ENCODE measurements at regions not wholly inside any gene's neighbourhood (a gene's known extent, or its start where the extent isn't known, plus 50 kb on each side); places are given as distances from the start of the nearest gene placed in this dataset.

DNA sequence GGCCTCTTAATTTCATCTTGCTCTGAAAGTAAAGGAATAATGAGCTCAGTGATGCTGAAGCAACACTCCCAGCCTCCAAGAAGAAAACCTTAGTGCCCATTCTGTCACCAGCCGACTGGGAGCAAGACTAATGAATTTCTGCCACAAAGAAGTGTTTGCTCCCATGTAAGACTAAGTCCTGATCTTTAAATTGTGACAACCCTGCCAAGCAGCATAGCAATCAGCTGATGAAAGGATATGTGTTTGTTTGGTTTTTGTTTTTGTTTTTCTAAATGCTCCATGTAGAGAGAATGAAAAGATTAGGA lies 113.7 kb upstream of the PALMD start:
- no peak for DNase-seq (ENCODE audit: low read depth)
- TF ChIP-seq, protein P1, sequence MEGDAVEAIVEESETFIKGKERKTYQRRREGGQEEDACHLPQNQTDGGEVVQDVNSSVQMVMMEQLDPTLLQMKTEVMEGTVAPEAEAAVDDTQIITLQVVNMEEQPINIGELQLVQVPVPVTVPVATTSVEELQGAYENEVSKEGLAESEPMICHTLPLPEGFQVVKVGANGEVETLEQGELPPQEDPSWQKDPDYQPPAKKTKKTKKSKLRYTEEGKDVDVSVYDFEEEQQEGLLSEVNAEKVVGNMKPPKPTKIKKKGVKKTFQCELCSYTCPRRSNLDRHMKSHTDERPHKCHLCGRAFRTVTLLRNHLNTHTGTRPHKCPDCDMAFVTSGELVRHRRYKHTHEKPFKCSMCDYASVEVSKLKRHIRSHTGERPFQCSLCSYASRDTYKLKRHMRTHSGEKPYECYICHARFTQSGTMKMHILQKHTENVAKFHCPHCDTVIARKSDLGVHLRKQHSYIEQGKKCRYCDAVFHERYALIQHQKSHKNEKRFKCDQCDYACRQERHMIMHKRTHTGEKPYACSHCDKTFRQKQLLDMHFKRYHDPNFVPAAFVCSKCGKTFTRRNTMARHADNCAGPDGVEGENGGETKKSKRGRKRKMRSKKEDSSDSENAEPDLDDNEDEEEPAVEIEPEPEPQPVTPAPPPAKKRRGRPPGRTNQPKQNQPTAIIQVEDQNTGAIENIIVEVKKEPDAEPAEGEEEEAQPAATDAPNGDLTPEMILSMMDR (IDR thresholded peaks at IDR 0.05; ENCODE audit: insufficient read depth, low read length, poor library complexity, severe bottlenecking), result no peak
- H3K36me3 ChIP-seq (ENCODE audit: control insufficient read depth, insufficient read depth, low read length), result no peaks in the 10 kb centered on the region

DNA sequence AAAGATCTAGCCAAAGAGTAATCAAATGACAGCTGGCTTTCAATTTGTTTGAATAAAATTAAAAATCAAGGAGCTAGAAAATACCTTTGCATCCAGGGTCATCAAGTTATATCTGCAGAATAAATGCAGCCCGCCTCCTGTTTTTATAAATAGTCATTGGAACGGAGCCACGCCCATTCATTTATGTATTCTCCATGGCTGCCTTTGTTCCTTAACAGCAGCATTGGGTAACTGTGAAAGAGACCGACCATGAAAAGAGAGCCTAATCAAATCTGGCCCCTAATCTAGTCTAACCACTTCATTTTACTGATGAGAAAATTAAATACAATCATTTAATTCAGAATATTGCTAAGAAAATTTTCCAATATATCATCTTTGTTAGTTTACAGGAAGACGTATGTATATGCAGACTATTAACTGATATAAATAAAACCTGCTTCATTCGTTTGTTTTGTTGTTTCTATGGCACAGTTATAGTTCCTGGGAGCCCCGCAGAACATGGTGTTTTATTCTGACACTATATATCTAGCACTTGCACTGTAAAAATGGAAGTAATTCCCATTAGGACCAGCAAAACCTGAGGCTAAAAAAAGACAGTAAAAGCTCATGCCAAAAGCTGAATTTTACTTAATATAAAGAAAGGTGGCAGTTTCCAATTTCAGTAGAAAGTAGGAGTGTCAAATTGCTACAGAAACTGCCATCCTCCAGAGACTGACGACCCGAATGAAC lies 111.8 kb upstream of the PALMD start:
- Histone ChIP-seq H3K36me3 (ENCODE audit: control insufficient read depth, insufficient read depth, low read length) (no peaks in the 10 kb centered on the region), H3K27me3 (ENCODE audit: control insufficient read depth, insufficient read depth, low read length) (no peaks in the 10 kb centered on the region), H3K4me3 (ENCODE audit: low read depth, low read length) (no peak overlapping the region)
- TF ChIP-seq, protein P1 (IDR thresholded peaks at IDR 0.05; ENCODE audit: insufficient read depth, low read length, poor library complexity, severe bottlenecking), result no peak
- no peak for DNase-seq (ENCODE audit: low read depth)

More for the DNA sequence above, 113.7 kb upstream of the PALMD start:
- H3K4me3 ChIP-seq (ENCODE audit: low read depth, low read length), result no peak overlapping the region
- no peaks in the 10 kb centered on the region for H3K27me3 ChIP-seq (ENCODE audit: control insufficient read depth, insufficient read depth, low read length)

DNA sequence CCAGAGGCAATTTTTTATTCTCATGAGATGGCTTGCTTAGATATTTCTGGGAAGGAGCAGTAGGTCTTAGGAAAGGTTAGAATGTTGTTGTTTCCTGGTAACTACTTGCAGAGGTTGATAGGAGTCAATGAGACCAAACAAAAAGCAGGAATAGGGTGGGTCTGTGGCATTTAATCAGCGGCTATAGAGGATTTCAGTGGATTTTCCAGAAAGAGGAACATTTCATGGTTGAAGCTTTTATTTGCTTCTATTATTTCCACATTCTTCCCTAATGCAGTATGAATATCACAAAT lies 111.3 kb upstream of the PALMD start:
- Histone ChIP-seq H3K4me3 (ENCODE audit: low read depth, low read length) (no peak overlapping the region), H3K36me3 (ENCODE audit: control insufficient read depth, insufficient read depth, low read length) (no peaks in the 10 kb centered on the region), H3K27me3 (ENCODE audit: control insufficient read depth, insufficient read depth, low read length) (no peaks in the 10 kb centered on the region)
- TF ChIP-seq, protein P1 (IDR thresholded peaks at IDR 0.05; ENCODE audit: insufficient read depth, low read length, poor library complexity, severe bottlenecking), result no peak
- DNase-seq (ENCODE audit: low read depth), result no peak

DNA sequence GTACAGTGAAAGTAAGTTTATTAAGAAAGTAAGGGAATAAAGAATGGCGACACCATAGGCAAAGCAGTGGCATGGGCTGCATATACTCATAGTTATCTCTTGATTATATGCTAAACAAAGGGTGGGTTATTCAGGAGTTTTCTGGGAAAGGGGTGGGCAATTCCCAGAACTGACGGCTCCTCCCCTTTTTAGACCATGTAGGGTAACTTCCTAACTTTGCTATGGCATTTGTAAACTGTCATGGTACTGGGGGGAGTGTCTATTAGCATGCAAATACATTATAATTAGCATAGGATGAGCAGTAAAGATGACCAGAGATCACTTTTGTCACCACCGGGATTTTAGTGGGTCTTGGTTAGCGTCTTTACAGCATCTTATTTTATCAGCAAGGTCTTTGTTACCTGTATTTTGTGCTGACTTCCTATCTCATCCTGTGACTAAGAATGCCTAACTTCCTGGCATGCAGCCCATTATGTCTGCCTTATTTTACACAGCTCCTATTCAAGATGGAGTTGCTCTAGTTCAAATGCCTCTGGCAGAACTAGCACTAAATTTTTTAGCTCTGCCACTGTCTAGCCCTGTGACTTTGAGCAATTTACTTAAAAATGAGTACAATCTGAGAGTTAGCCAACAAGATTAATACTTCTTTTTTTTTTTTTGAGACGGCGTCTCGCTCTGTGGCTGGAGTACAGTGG lies 110.3 kb upstream of the PALMD start:
- H3K4me3 ChIP-seq (ENCODE audit: low read depth, low read length), result no peak overlapping the region
- no peaks in the 10 kb centered on the region for H3K27me3 ChIP-seq (ENCODE audit: control insufficient read depth, insufficient read depth, low read length)
- no peak for DNase-seq (ENCODE audit: low read depth)
- H3K36me3 ChIP-seq (ENCODE audit: control insufficient read depth, insufficient read depth, low read length), result no peaks in the 10 kb centered on the region
- TF ChIP-seq, protein P1 (IDR thresholded peaks at IDR 0.05; ENCODE audit: insufficient read depth, low read length, poor library complexity, severe bottlenecking), result no peak

DNA sequence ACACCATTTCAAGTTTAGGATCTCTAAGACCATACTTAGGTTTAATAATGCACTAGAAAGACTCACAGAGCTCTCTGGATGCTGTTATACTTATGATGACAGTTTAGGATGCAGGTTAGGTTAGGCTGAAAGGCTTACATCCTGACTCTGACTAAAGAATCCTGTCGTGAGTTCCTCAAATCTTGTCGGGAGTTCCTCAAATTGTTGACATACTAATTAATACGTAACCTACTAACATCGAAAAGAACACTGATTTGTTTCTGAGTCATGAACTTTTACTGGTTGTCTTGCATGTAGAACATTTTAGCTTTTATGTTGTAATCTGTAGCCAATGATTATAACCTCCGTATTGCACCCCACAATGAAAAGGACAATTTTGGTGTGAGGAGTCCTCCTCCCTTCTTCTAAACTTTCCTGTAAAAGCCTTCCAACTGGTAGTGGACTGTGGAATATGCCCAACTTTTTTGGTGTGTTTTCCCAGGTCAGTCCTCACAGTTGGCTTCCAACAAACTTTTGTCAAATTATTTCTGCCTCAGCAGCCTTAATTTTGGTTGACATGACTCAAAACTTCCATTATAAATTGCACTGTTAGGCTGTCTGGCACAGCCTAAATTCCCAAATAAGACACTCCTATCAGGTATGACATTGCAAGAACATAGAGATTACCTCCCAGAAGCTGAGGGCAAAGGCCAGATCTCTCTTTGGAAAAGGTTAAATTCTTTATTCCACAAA lies 107.9 kb upstream of the PALMD start:
- H3K36me3 ChIP-seq (ENCODE audit: control insufficient read depth, insufficient read depth, low read length), result no peaks in the 10 kb centered on the region
- TF ChIP-seq, protein P1 (IDR thresholded peaks at IDR 0.05; ENCODE audit: insufficient read depth, low read length, poor library complexity, severe bottlenecking), result no peak
- no peak overlapping the region for H3K4me3 ChIP-seq (ENCODE audit: low read depth, low read length)
- no peaks in the 10 kb centered on the region for H3K27me3 ChIP-seq (ENCODE audit: control insufficient read depth, insufficient read depth, low read length)
- no peak for DNase-seq (ENCODE audit: low read depth)
